NCI-H2107 treated with DMSO at 0.1 percent for 48 hours (cell line): ENCODE measurements at regions not wholly inside any gene's neighbourhood (a gene's known extent, or its start where the extent isn't known, plus 50 kb on each side); places are given as distances from the start of the nearest gene placed in this dataset.
"Not testable (repeated sequence)": the region's sequence is repeated elsewhere in the genome, so short reads cannot be mapped to it uniquely, and the experiment has no call there.

Experiments
- DNase-seq: peaks from one replicate; lab custom pipeline; 2025; ENCODE audit not compliant: unreplicated experiment; lab: John Stamatoyannopoulos, UW

DNA sequence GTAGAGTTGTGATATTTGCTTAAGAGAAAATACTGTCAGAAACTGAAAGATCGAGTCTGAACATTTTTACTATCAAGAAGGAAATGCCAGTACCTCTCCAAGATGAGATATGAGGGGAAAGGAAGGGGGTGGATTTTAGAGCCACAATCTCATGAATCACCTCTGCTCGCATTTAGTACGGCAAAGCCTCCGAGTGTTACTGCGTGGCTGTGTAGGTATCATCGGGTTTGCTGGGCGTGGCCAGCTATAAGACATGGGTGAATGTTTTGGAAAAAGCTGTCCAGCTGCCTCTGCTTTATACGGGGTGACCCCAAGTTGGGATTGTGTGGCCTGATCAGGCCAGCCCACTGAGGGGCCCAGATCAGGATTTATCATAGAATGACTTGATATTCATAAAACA is 826.4 kb downstream of the SOCS6 start:
- DNase-seq = no peak

DNA sequence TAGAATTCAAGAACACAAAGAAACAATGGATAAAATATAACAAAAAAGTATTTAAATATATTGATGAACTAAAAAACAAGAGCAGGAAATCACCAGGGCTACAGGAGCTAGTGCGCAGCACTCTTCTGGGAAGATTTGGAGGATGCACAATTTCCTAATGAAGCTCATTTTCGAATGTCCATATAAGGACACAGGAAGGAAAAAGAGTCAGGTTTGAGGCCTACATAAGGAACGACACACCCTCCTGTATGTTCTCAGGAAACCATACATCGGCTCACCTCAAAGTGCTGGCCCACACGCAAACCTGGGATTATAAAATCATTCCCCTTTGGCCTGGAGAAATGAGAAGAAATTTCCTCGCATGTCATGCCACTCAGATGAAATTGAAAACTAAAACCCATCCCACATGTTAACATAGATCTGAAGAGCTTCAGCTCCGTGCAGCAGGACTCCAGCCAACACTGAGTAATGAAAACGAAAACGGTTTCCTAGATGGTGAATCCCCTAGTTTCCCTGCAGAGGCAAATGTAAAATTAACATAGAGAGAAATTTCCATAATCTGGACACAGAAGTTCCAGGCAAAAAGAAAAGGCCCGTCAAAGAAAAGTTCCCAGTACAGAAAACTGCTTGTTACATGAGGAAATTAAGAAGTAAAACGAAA is 825.8 kb downstream of the SOCS6 start:
- no peak for DNase-seq

DNA sequence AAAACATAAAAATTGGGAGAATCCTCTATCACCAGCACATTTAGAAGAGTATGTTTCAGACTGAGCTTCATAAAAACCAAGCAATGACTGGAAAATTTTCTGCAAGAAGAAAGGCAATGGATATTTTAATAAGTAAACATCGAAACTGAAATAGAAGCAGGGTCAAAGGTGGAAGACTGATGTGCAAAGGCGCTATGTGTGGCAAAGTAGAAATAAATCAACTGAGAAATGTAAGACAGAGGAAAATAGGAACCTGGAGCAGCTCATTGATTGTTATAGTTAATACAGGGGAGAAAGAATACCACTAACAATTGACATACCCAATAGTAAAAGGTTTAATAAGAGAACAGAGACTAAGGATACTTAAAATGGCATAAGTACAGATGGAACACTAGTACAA is 818.4 kb downstream of the SOCS6 start:
- no peak for DNase-seq

GRCh38 chr18:71106701-71107100 is 817.9 kb downstream of the SOCS6 start:
- DNase-seq = no peak

- no peak for DNase-seq
These were observed 817.2 kb downstream of the SOCS6 start for GRCh38 chr18:71105994-71106546.

- DNase-seq = no peak
These were observed 816.4 kb downstream of the SOCS6 start for GRCh38 chr18:71105078-71105819.

- peak; percentile 6 for DNase-seq
These were observed 790.8 kb downstream of the SOCS6 start for GRCh38 chr18:71079606-71080005.

DNA sequence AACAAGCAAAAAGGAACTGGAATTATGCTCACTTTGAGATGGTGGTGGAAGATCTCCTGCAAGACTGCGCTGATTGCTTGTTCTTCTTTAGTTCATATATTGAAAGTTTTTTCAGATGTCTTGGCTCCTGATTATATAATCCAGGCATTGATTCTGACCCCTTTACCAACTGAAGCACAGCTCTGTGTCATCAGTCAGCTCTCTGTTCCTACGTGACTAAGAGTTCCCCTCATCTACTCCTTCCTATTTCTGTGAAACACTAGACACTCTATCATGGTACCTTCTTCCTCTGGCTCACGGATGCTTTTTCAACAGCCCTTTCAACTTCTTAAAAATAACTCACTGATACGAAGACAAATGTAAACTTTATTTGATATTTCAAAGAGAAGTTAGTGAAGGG is 788.6 kb downstream of the SOCS6 start:
- DNase-seq = no peak

- DNase-seq = no peak
These were observed 786.3 kb downstream of the SOCS6 start for GRCh38 chr18:71075147-71075546.

GRCh38 chr18:71068338-71068737 is 779.5 kb downstream of the SOCS6 start:
- DNase-seq = no peak

GRCh38 chr18:71049893-71050292 is 761.0 kb downstream of the SOCS6 start:
- no peak for DNase-seq

- no peak for DNase-seq
These were observed 759.0 kb downstream of the SOCS6 start for GRCh38 chr18:71047882-71048281.

GRCh38 chr18:71045331-71046065 is 756.7 kb downstream of the SOCS6 start:
- no peak for DNase-seq

DNA sequence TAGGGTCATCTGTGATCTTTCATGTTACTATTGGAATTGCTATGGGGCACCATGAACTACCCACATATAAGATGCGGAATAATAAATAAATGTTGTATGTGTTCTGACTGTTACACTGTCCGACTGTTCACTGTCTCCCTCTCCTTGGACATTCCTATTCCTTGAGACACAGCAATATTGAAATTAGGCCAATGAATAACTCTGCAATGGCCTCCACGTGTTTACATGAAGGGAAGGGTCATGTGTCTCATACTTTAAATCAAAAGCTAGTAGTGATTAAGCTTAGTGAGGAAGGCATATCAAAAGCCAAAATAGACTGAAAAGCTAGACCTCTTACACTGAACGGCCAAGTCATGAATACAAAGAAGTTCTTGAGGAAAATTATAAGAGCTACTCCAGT is 751.3 kb downstream of the SOCS6 start:
- no peak for DNase-seq

DNA sequence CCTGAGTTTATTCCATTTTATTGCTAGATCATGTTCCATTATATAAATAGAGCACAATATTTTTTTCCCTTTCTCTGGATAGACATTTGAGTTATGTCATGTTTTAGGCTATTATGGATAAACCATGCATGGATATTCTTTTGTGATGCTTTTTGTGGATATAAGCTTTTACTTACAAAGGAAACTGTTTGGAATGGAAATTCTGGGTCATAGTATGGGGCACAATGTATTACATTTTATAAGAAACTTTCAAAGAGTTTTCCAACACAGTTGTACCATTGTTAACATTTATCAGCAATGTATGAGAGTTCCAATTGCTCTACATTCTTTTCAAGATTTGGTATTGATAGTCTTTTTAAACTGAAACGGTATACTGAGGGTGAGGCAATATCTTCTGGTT is 749.4 kb downstream of the SOCS6 start:
- DNase-seq = no peak

GRCh38 chr18:71036783-71037182 is 747.9 kb downstream of the SOCS6 start:
- no peak for DNase-seq

- DNase-seq = not testable (repeated sequence)
These were observed 742.7 kb downstream of the SOCS6 start for GRCh38 chr18:71031296-71032191.

- DNase-seq = not testable (repeated sequence)
These were observed 741.2 kb downstream of the SOCS6 start for GRCh38 chr18:71030085-71030484.

GRCh38 chr18:71028285-71028762 is 739.5 kb downstream of the SOCS6 start:
- no peak for DNase-seq

DNA sequence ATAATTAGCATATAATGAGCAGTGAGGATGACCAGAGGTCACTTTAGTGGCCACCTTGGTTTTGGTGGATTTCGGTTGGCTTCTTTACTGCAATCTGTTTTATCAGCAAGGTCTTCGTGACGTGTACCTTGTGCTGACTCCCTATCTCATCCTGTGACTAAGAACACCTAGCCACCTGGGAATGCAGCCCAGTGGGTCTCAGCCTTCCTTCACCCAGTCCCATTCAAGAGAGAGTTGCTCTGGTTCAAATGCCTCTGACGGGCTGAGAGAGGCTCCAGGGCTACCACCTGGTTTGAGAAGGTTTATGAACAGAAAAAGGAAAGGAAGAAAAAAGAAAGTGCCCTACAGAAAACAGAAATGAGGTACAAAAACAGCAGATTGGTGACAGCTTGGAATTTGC is 738.7 kb downstream of the SOCS6 start:
- DNase-seq = no peak
